ENCODE measurements at regions not wholly inside any gene's neighbourhood (a gene's known extent, or its start where the extent isn't known, plus 50 kb on each side); places are given as distances from the start of the nearest gene placed in this dataset.

- no peak for ATAC-seq
Observed at GRCh38 chr6:164578616-164579015, 730.8 kb downstream of the C6orf118 start.

DNA sequence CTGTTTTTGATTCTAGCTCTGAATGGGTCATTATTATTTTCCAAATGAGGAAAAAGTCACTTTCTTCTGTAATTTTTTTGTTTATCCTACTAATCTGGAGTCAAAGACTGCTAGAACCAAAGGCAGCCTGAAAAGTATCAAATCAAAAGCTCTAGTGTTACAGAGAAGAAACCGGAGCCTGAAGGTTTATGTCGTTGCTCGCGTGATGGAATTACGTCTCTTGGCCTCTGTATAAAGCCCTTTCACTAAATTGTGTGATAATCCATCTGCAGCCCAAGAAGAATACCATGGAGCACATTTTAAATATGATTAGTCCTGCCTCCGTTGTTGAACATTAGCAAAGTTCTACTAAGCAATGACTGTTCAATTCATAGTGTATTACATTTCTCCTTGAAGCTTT is 738.6 kb downstream of the C6orf118 start:
- Histone ChIP-seq H3K9me3 (peaks cover 0 to 11% of the 10 kb centered on the region in 2 donors), H3K36me3 (no peaks in the 10 kb centered on the region), H3K4me1 (no peaks in the 10 kb centered on the region), H3K4me3 (no peak overlapping the region), H3K27me3 (no peaks in the 10 kb centered on the region), H3K27ac (no peak overlapping the region)
- TF ChIP-seq, protein P1, sequence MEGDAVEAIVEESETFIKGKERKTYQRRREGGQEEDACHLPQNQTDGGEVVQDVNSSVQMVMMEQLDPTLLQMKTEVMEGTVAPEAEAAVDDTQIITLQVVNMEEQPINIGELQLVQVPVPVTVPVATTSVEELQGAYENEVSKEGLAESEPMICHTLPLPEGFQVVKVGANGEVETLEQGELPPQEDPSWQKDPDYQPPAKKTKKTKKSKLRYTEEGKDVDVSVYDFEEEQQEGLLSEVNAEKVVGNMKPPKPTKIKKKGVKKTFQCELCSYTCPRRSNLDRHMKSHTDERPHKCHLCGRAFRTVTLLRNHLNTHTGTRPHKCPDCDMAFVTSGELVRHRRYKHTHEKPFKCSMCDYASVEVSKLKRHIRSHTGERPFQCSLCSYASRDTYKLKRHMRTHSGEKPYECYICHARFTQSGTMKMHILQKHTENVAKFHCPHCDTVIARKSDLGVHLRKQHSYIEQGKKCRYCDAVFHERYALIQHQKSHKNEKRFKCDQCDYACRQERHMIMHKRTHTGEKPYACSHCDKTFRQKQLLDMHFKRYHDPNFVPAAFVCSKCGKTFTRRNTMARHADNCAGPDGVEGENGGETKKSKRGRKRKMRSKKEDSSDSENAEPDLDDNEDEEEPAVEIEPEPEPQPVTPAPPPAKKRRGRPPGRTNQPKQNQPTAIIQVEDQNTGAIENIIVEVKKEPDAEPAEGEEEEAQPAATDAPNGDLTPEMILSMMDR (IDR thresholded peaks at IDR 0.05) = no peak
- no peak for DNase-seq
- ATAC-seq = no peak
- intact Hi-C loops (cut with DNase I) = no loop called here

More at GRCh38 chr6:164578616-164579015, 730.8 kb downstream of the C6orf118 start:
- no peaks in the 10 kb centered on the region for H3K27me3 ChIP-seq
- no peaks in the 10 kb centered on the region for H3K36me3 ChIP-seq
- H3K4me3 ChIP-seq = no peak overlapping the region
- DNase-seq = no peak
- no peaks in the 10 kb centered on the region for H3K4me1 ChIP-seq
- H3K27ac ChIP-seq = no peak overlapping the region
- intact Hi-C loops (cut with DNase I) = no loop called here
- TF ChIP-seq, protein P1 (IDR thresholded peaks at IDR 0.05) = no peak
- peaks cover 0 to 37% of the 10 kb centered on the region in 2 donors for H3K9me3 ChIP-seq

GRCh38 chr6:164569509-164569908 is 739.9 kb downstream of the C6orf118 start:
- no peaks in the 10 kb centered on the region for H3K4me1 ChIP-seq
- no peaks in the 10 kb centered on the region for H3K27me3 ChIP-seq
- ATAC-seq (no peak), DNase-seq (no peak)
- no peak overlapping the region for H3K27ac ChIP-seq
- no peaks in the 10 kb centered on the region for H3K36me3 ChIP-seq
- peaks cover 0 to 11% of the 10 kb centered on the region in 2 donors for H3K9me3 ChIP-seq
- no peak overlapping the region for H3K4me3 ChIP-seq
- TF ChIP-seq, protein P1 (IDR thresholded peaks at IDR 0.05) = no peak
- intact Hi-C loops (cut with DNase I) = no loop called here

- intact Hi-C loops (cut with DNase I) = no loop called here
- Histone ChIP-seq H3K27ac (no peak overlapping the region), H3K27me3 (no peaks in the 10 kb centered on the region), H3K4me3 (no peak overlapping the region), H3K9me3 (peaks cover 0 to 23% of the 10 kb centered on the region in 2 donors), H3K4me1 (no peaks in the 10 kb centered on the region), H3K36me3 (no peaks in the 10 kb centered on the region)
- DNase-seq = no peak
- ATAC-seq = no peak
- TF ChIP-seq, protein P1 (IDR thresholded peaks at IDR 0.05) = no peak
Observed at GRCh38 chr6:164563924-164564323, 745.5 kb downstream of the C6orf118 start.

DNA sequence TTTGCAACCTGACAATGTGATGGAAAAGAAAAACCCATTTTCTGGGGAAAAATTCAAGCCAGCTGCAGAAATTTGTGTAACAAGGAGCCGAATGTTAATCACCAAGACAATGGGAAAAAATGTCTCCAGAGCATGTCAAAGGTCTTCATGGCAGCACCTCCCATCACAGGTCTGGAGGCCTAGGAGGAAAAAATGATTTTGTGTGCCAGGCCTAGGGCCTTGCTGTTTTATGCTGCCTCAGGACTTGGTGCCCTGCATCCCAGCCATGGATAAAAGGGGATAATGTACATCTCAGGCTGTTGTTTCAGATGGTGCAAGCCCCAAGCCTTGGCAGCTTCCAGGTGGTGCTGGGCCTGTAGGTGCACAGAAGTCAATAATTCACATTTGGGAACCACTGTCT is 747.7 kb downstream of the C6orf118 start:
- intact Hi-C loops (cut with DNase I) = no loop called here
- no peak for ATAC-seq
- no peak overlapping the region for H3K4me3 ChIP-seq
- H3K27ac ChIP-seq = no peak overlapping the region
- DNase-seq = no peak
- H3K27me3 ChIP-seq = no peaks in the 10 kb centered on the region
- TF ChIP-seq, protein P1 (IDR thresholded peaks at IDR 0.05) = no peak
- H3K36me3 ChIP-seq = no peaks in the 10 kb centered on the region
- peaks cover 0 to 23% of the 10 kb centered on the region in 2 donors for H3K9me3 ChIP-seq
- H3K4me1 ChIP-seq = no peaks in the 10 kb centered on the region
